ENCODE measurements at regions not wholly inside any gene's neighbourhood (a gene's known extent, or its start where the extent isn't known, plus 50 kb on each side); places are given as distances from the start of the nearest gene placed in this dataset.

GRCh38 chr1:14251871-14252270, 346.6 kb upstream of the KAZN start:
- no peaks in the 10 kb centered on the region for H3K27me3 ChIP-seq (ENCODE audit: control insufficient read depth in 1 of 2, insufficient read depth in 2 of 2, low read length in 2 of 2)
- H3K9me3 ChIP-seq (ENCODE audit: low read length): no peaks in the 10 kb centered on the region
- H3K36me3 ChIP-seq (ENCODE audit: insufficient read depth, low read length): no peaks in the 10 kb centered on the region
- H3K4me3 ChIP-seq (ENCODE audit: low read depth in 1 of 2, low read length in 2 of 2): no peak overlapping the region
- no peak overlapping the region for H3K27ac ChIP-seq (ENCODE audit: low read depth, low read length)
- no peak overlapping the region for H3K9ac ChIP-seq (ENCODE audit: low read length)
- H3K4me1 ChIP-seq (ENCODE audit: insufficient read depth, low read length): no peaks in the 10 kb centered on the region

DNA sequence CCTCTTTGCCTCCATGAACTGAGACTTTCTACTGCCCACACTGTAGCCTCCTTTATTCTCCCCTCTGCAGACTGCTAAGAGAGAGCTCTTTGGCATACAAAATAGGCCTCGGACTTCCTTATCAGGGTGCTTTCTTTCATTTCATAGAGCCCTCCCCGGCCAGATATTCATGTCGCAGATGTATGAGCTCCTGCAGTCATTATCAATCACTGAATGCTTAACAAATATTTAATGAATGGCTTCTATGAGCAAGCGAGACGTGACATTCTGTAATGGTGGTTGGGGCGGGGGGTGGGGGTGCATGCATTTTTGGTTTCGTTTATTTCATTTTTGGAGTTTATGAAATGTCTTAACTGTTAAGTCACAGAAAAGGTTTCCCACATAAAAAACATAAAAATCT, 344.8 kb upstream of the KAZN start:
- H3K4me1 ChIP-seq (ENCODE audit: insufficient read depth, low read length): no peaks in the 10 kb centered on the region
- no peak overlapping the region for H3K27ac ChIP-seq (ENCODE audit: low read depth, low read length)
- no peak overlapping the region for H3K9ac ChIP-seq (ENCODE audit: low read length)
- H3K36me3 ChIP-seq (ENCODE audit: insufficient read depth, low read length): no peaks in the 10 kb centered on the region
- H3K27me3 ChIP-seq (ENCODE audit: control insufficient read depth in 1 of 2, insufficient read depth in 2 of 2, low read length in 2 of 2): no peaks in the 10 kb centered on the region
- H3K4me3 ChIP-seq (ENCODE audit: low read depth in 1 of 2, low read length in 2 of 2): no peak overlapping the region
- H3K9me3 ChIP-seq (ENCODE audit: low read length): no peaks in the 10 kb centered on the region

- no peaks in the 10 kb centered on the region for H3K4me1 ChIP-seq (ENCODE audit: insufficient read depth, low read length)
- no peaks in the 10 kb centered on the region for H3K9me3 ChIP-seq (ENCODE audit: low read length)
- no peak overlapping the region for H3K9ac ChIP-seq (ENCODE audit: low read length)
- H3K27ac ChIP-seq (ENCODE audit: low read depth, low read length): no peak overlapping the region
- no peaks in the 10 kb centered on the region for H3K27me3 ChIP-seq (ENCODE audit: control insufficient read depth in 1 of 2, insufficient read depth in 2 of 2, low read length in 2 of 2)
- H3K4me3 ChIP-seq (ENCODE audit: low read depth in 1 of 2, low read length in 2 of 2): no peak overlapping the region
- H3K36me3 ChIP-seq (ENCODE audit: insufficient read depth, low read length): no peaks in the 10 kb centered on the region
Measured at GRCh38 chr1:14254251-14254650, 344.2 kb upstream of the KAZN start.

- Histone ChIP-seq H3K36me3 (ENCODE audit: insufficient read depth, low read length) (no peaks in the 10 kb centered on the region), H3K4me1 (ENCODE audit: insufficient read depth, low read length) (no peaks in the 10 kb centered on the region), H3K9ac (ENCODE audit: low read length) (no peak overlapping the region), H3K9me3 (ENCODE audit: low read length) (no peaks in the 10 kb centered on the region), H3K27ac (ENCODE audit: low read depth, low read length) (no peak overlapping the region), H3K4me3 (ENCODE audit: low read depth in 1 of 2, low read length in 2 of 2) (no peak overlapping the region), H3K27me3 (ENCODE audit: control insufficient read depth in 1 of 2, insufficient read depth in 2 of 2, low read length in 2 of 2) (no peaks in the 10 kb centered on the region)
Measured at GRCh38 chr1:14255233-14255632, 343.3 kb upstream of the KAZN start.

DNA sequence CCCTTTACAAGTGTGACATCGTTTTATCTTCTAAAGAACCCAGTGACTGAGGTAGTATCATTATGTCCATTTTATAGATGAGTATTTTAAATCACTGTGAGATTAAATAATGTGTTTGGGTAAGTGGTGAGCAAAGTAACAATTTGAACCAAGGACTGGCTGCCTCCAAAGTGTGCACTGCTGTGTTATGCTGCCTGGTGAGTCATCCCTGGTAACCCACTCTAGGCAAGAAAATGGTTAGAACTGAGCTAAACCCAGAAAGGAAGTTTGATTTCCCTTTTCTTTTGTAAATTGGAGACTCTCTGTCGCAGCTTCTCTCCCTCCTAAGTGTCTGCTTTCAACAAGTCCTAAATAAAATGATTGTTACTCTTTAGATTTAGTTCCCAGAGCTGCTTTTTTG, 342.8 kb upstream of the KAZN start:
- H3K27me3 ChIP-seq (ENCODE audit: control insufficient read depth in 1 of 2, insufficient read depth in 2 of 2, low read length in 2 of 2): no peaks in the 10 kb centered on the region
- H3K4me1 ChIP-seq (ENCODE audit: insufficient read depth, low read length): no peaks in the 10 kb centered on the region
- H3K9ac ChIP-seq (ENCODE audit: low read length): no peak overlapping the region
- H3K9me3 ChIP-seq (ENCODE audit: low read length): no peaks in the 10 kb centered on the region
- H3K36me3 ChIP-seq (ENCODE audit: insufficient read depth, low read length): no peaks in the 10 kb centered on the region
- H3K4me3 ChIP-seq (ENCODE audit: low read depth in 1 of 2, low read length in 2 of 2): no peak overlapping the region
- no peak overlapping the region for H3K27ac ChIP-seq (ENCODE audit: low read depth, low read length)

- no peak overlapping the region for H3K27ac ChIP-seq (ENCODE audit: low read depth, low read length)
Measured at GRCh38 chr1:14259191-14259757, 339.2 kb upstream of the KAZN start.

DNA sequence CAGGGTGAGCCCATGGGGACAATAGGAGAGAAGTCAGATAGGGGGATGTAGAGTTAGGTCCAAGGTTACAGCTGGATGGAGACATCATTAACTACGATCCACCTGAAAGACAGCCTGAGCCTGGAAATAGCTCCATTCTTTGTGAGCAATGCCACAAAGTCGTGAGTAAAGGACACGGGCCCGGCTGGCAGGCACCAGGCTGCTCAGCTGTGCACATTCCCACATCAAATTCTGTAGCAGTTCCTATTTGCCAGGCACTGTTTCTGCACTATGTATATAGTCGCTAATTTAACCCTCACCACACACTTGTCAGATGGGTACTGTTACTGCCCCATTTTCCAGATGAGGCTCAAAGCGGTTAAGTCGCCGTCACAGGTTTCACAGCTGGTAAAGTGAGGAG, 338.0 kb upstream of the KAZN start:
- Histone ChIP-seq H3K9ac (ENCODE audit: low read length) (no peak overlapping the region), H3K4me1 (ENCODE audit: insufficient read depth, low read length) (no peaks in the 10 kb centered on the region), H3K36me3 (ENCODE audit: insufficient read depth, low read length) (no peaks in the 10 kb centered on the region), H3K27ac (ENCODE audit: low read depth, low read length) (no peak overlapping the region), H3K9me3 (ENCODE audit: low read length) (no peaks in the 10 kb centered on the region), H3K4me3 (ENCODE audit: low read depth in 1 of 2, low read length in 2 of 2) (no peak overlapping the region), H3K27me3 (ENCODE audit: control insufficient read depth in 1 of 2, insufficient read depth in 2 of 2, low read length in 2 of 2) (no peaks in the 10 kb centered on the region)

More at GRCh38 chr1:14259191-14259757, 339.2 kb upstream of the KAZN start:
- H3K4me1 ChIP-seq (ENCODE audit: insufficient read depth, low read length): no peaks in the 10 kb centered on the region
- H3K4me3 ChIP-seq (ENCODE audit: low read depth in 1 of 2, low read length in 2 of 2): no peak overlapping the region
- no peaks in the 10 kb centered on the region for H3K9me3 ChIP-seq (ENCODE audit: low read length)
- H3K9ac ChIP-seq (ENCODE audit: low read length): no peak overlapping the region
- H3K27me3 ChIP-seq (ENCODE audit: control insufficient read depth in 1 of 2, insufficient read depth in 2 of 2, low read length in 2 of 2): no peaks in the 10 kb centered on the region
- no peaks in the 10 kb centered on the region for H3K36me3 ChIP-seq (ENCODE audit: insufficient read depth, low read length)

- H3K9me3 ChIP-seq (ENCODE audit: low read length): no peaks in the 10 kb centered on the region
- no peak overlapping the region for H3K27ac ChIP-seq (ENCODE audit: low read depth, low read length)
- no peak overlapping the region for H3K9ac ChIP-seq (ENCODE audit: low read length)
- no peaks in the 10 kb centered on the region for H3K27me3 ChIP-seq (ENCODE audit: control insufficient read depth in 1 of 2, insufficient read depth in 2 of 2, low read length in 2 of 2)
- H3K36me3 ChIP-seq (ENCODE audit: insufficient read depth, low read length): no peaks in the 10 kb centered on the region
- H3K4me3 ChIP-seq (ENCODE audit: low read depth in 1 of 2, low read length in 2 of 2): no peak overlapping the region
- no peaks in the 10 kb centered on the region for H3K4me1 ChIP-seq (ENCODE audit: insufficient read depth, low read length)
Measured at GRCh38 chr1:14261395-14261794, 337.1 kb upstream of the KAZN start.

DNA sequence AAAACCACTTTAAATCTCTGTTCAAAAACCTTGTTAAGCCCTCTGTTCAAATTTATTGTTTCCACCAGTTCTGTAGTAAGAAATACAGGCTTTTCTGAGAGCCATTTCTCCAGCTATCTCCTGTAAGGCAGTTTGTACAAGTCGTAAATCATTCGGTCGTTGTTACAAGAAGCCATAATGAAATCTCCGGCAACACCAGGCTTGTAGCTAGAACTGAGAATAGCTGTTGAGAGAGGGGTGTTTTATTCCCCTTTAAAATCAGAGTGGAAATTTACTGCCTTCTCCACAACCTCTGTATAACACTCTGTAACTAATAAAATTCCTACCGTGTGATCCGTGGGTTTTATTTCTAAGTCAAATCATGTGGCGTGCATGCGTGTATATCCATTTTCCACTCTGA, 335.8 kb upstream of the KAZN start:
- Histone ChIP-seq H3K27ac (ENCODE audit: low read depth, low read length) (no peak overlapping the region), H3K27me3 (ENCODE audit: control insufficient read depth in 1 of 2, insufficient read depth in 2 of 2, low read length in 2 of 2) (no peaks in the 10 kb centered on the region), H3K9ac (ENCODE audit: low read length) (no peak overlapping the region), H3K4me3 (ENCODE audit: low read depth in 1 of 2, low read length in 2 of 2) (no peak overlapping the region), H3K4me1 (ENCODE audit: insufficient read depth, low read length) (no peaks in the 10 kb centered on the region), H3K36me3 (ENCODE audit: insufficient read depth, low read length) (no peaks in the 10 kb centered on the region), H3K9me3 (ENCODE audit: low read length) (no peaks in the 10 kb centered on the region)

- Histone ChIP-seq H3K4me1 (ENCODE audit: insufficient read depth, low read length) (no peaks in the 10 kb centered on the region), H3K27ac (ENCODE audit: low read depth, low read length) (no peak overlapping the region), H3K9me3 (ENCODE audit: low read length) (no peaks in the 10 kb centered on the region), H3K36me3 (ENCODE audit: insufficient read depth, low read length) (no peaks in the 10 kb centered on the region), H3K9ac (ENCODE audit: low read length) (no peak overlapping the region), H3K4me3 (ENCODE audit: low read depth in 1 of 2, low read length in 2 of 2) (no peak overlapping the region), H3K27me3 (ENCODE audit: control insufficient read depth in 1 of 2, insufficient read depth in 2 of 2, low read length in 2 of 2) (no peaks in the 10 kb centered on the region)
Measured at GRCh38 chr1:14263225-14263624, 335.3 kb upstream of the KAZN start.

- no peak overlapping the region for H3K4me3 ChIP-seq (ENCODE audit: low read depth in 1 of 2, low read length in 2 of 2)
- no peaks in the 10 kb centered on the region for H3K27me3 ChIP-seq (ENCODE audit: control insufficient read depth in 1 of 2, insufficient read depth in 2 of 2, low read length in 2 of 2)
- no peak overlapping the region for H3K27ac ChIP-seq (ENCODE audit: low read depth, low read length)
- no peaks in the 10 kb centered on the region for H3K36me3 ChIP-seq (ENCODE audit: insufficient read depth, low read length)
- no peaks in the 10 kb centered on the region for H3K4me1 ChIP-seq (ENCODE audit: insufficient read depth, low read length)
- H3K9me3 ChIP-seq (ENCODE audit: low read length): no peaks in the 10 kb centered on the region
- H3K9ac ChIP-seq (ENCODE audit: low read length): no peak overlapping the region
Measured at GRCh38 chr1:14263671-14264070, 334.8 kb upstream of the KAZN start.

DNA sequence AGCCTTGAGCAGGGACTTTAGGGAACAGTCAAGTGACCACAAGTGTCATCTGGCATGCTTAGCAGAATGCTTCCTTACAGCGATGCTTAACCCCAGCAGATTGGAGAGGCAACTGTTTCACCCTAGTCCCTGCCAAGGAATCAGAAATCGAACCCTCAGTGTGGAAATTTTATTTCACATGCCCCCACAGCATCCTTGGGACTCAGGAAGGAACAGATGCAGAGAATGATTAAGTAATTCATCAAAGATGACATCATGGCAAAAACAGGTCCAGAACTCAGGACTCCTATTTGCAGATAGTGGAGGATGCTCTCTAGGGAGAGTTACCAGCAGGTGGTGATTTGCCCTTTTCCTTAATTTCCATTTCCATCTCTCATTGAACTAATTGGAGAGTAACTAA, 333.0 kb upstream of the KAZN start:
- H3K27me3 ChIP-seq (ENCODE audit: control insufficient read depth in 1 of 2, insufficient read depth in 2 of 2, low read length in 2 of 2): no peaks in the 10 kb centered on the region

More for the DNA sequence above, 333.0 kb upstream of the KAZN start:
- no peak overlapping the region for H3K4me3 ChIP-seq (ENCODE audit: low read depth in 1 of 2, low read length in 2 of 2)
- H3K27ac ChIP-seq (ENCODE audit: low read depth, low read length): no peak overlapping the region
- H3K9me3 ChIP-seq (ENCODE audit: low read length): no peaks in the 10 kb centered on the region
- no peak overlapping the region for H3K9ac ChIP-seq (ENCODE audit: low read length)
- no peaks in the 10 kb centered on the region for H3K36me3 ChIP-seq (ENCODE audit: insufficient read depth, low read length)
- H3K4me1 ChIP-seq (ENCODE audit: insufficient read depth, low read length): no peaks in the 10 kb centered on the region
